ENCODE measurements at regions not wholly inside any gene's neighbourhood (a gene's known extent, or its start where the extent isn't known, plus 50 kb on each side); places are given as distances from the start of the nearest gene placed in this dataset.

- TF ChIP-seq CTCF (IDR thresholded peaks at IDR 0.05) = no peak
- TF ChIP-seq POLR2A (IDR thresholded peaks at IDR 0.05) = no peak
These were observed 81.7 kb upstream of the HMHB1 start for GRCh38 chr5:143730112-143730801.

All from heart left ventricle (tissue), 13 donors.